GM12878 (cell line): ENCODE measurements at regions not wholly inside any gene's neighbourhood (a gene's known extent, or its start where the extent isn't known, plus 50 kb on each side); places are given as distances from the start of the nearest gene placed in this dataset.

Source experiments
- BCL11A ChIP-seq: IDR thresholded peaks from 2 replicates; pipeline ENCODE4 v1.6.1; 2011; ENCODE audit warnings: low read depth, low read length
- CEBPB ChIP-seq, 2 experiments: fragments of 150-350 bp in 1 of 2; IDR thresholded peaks; 2 replicates each; pipeline ENCODE4 v1.6.1; 2012 to 2014; ENCODE audit warnings: low read depth in 2 of 2, low read length in 2 of 2, borderline replicate concordance in 1 of 2, inconsistent platforms in 1 of 2
- CTCF ChIP-seq, 3 experiments: IDR thresholded peaks in 2 of 3; conservative IDR thresholded peaks in 1 of 3; 2 replicates each; pipeline ENCODE4 v1.5.1; 2011; ENCODE audit warnings: low read depth in 3 of 3, low read length in 3 of 3, mild to moderate bottlenecking in 3 of 3, control low read depth in 2 of 3, moderate library complexity in 2 of 3, inconsistent platforms in 1 of 3, mixed read lengths in 1 of 3; ENCODE audit not compliant: control insufficient read depth in 2 of 3, insufficient read depth in 1 of 3; ENCODE audit errors: extremely low read depth in 1 of 3
- EZH2 ChIP-seq: IDR thresholded peaks from 2 replicates; pipeline ENCODE4 v1.6.1; 2012; ENCODE audit warnings: low read depth, mild to moderate bottlenecking, control low read depth, inconsistent platforms, low read length, borderline replicate concordance; ENCODE audit not compliant: control insufficient read depth
- GABPA ChIP-seq: IDR thresholded peaks from 2 replicates; pipeline ENCODE4 v1.6.1; 2014; ENCODE audit warnings: antibody characterized with exemption, low read depth, mild to moderate bottlenecking, inconsistent platforms
- MEF2A ChIP-seq: IDR thresholded peaks from 2 replicates; pipeline ENCODE4 v1.6.1; 2011; ENCODE audit warnings: low read depth, mild to moderate bottlenecking, low read length, moderate library complexity; ENCODE audit not compliant: insufficient read depth
- NFXL1 ChIP-seq: fragments of 450-650 bp; IDR thresholded peaks from 2 replicates; pipeline ENCODE4 v1.6.1; 2017; ENCODE audit warnings: antibody characterized with exemption, mild to moderate bottlenecking, borderline replicate concordance
- NR2C2 ChIP-seq: IDR thresholded peaks from 2 replicates; pipeline ENCODE4 v1.6.1; 2011; ENCODE audit warnings: borderline replicate concordance, low read depth; ENCODE audit not compliant: control insufficient read depth, insufficient read length
- POLR2A ChIP-seq: IDR thresholded peaks from 2 replicates; pipeline ENCODE4 v1.6.1; 2011; ENCODE audit warnings: low read depth, mild to moderate bottlenecking, low read length
- REST ChIP-seq: IDR thresholded peaks from 2 replicates; pipeline ENCODE4 v1.6.1; 2012; ENCODE audit warnings: mild to moderate bottlenecking, low read depth, low read length
- STAT1 ChIP-seq: fragments of 450-650 bp; conservative IDR thresholded peaks from 2 replicates; pipeline ENCODE4 v1.6.1; 2014; ENCODE audit warnings: antibody characterized with exemption, mild to moderate bottlenecking
- TF ChIP-seq, protein P1 (sequence below): IDR thresholded peaks from 2 replicates; pipeline ENCODE4 v1.6.1; 2011; ENCODE audit warnings: mild to moderate bottlenecking, low read depth, low read length, moderate library complexity; ENCODE audit not compliant: insufficient replicate concordance

DNA sequence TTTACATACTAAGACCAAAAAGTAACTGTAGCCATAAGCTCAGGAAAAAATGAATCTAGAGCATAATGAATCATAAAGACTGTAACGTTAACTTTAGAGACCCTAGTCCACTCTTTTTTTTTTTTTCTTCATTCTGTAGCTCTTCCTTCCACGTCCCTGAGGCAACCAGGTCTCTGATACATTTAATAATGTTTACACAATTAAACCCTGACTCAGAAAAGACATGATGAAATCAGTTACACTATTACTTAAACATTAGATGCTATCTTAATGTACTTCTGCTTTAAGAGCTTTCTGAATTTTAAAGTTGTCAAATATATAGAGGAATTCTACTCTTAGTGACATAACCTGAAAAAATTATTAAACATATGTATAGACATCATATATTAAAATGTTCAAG lies 1121.5 kb upstream of the DDX18 start:
- TF ChIP-seq GABPA, result no peak
- no peak for TF ChIP-seq BCL11A
- no peak for TF ChIP-seq POLR2A
- no peak for TF ChIP-seq REST
- no peak for TF ChIP-seq STAT1
- TF ChIP-seq CTCF (IDR thresholded peaks at IDR 0.05 in 2 of 3, conservative IDR thresholded peaks at IDR 0.05 in 1 of 3; ENCODE audit: control insufficient read depth in 2 of 3, extremely low read depth in 1 of 3, insufficient read depth in 1 of 3, low read depth in 3 of 3, low read length in 3 of 3), result no peak
- TF ChIP-seq NFXL1, result no peak
- no peak for TF ChIP-seq NR2C2
- TF ChIP-seq MEF2A, result no peak
- TF ChIP-seq, protein P1, sequence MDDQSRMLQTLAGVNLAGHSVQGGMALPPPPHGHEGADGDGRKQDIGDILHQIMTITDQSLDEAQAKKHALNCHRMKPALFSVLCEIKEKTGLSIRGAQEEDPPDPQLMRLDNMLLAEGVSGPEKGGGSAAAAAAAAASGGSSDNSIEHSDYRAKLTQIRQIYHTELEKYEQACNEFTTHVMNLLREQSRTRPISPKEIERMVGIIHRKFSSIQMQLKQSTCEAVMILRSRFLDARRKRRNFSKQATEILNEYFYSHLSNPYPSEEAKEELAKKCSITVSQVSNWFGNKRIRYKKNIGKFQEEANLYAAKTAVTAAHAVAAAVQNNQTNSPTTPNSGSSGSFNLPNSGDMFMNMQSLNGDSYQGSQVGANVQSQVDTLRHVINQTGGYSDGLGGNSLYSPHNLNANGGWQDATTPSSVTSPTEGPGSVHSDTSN, result no peak
- no peak for TF ChIP-seq EZH2
- TF ChIP-seq CEBPB (IDR thresholded peaks at IDR 0.05; ENCODE audit: borderline replicate concordance in 1 of 2, low read depth in 2 of 2, low read length in 2 of 2), result no peak
